Body of pancreas (tissue), 4 donors: ENCODE measurements at regions not wholly inside any gene's neighbourhood (a gene's known extent, or its start where the extent isn't known, plus 50 kb on each side); places are given as distances from the start of the nearest gene placed in this dataset.

Experiments used
- POLR2A ChIP-seq, 3 donors: fragments of 450-650 bp; IDR thresholded peaks; one replicate each; pipeline ENCODE4 v1.6.1; 2016; ENCODE audit warnings: antibody characterized with exemption in 3 of 3, mild to moderate bottlenecking in 2 of 3
- TF ChIP-seq, protein P1 (sequence below), 7 experiments: fragments of 450-650 bp in 4 of 7; fragments of 200-600 bp in 3 of 7; sonication (generic) in 3 of 7; IDR thresholded peaks; one replicate each; pipeline ENCODE4 v1.5.1; 2016 to 2019; ENCODE audit warnings: antibody characterized with exemption in 7 of 7

DNA sequence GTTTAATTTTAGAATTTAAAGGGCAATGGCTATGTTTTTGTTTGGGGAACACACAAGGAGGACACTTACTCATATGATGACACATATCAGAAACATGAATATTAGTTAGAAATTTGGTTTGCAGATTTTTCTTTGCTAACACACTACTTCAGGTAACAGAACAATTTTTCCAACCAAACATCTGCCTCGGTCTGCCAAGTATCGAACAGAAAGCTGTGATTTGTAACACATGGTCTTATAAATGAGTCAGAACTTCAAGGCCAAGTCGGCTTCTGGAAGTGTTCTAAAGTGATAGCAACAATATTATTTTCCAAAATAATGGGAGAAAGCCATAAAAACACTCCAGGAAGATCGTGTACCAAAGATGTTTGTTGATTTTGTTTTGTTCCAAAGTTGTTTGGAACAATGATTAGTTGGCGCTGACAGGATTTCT lies 75.9 kb upstream of the PMFBP1 start:
- TF ChIP-seq, protein P1, sequence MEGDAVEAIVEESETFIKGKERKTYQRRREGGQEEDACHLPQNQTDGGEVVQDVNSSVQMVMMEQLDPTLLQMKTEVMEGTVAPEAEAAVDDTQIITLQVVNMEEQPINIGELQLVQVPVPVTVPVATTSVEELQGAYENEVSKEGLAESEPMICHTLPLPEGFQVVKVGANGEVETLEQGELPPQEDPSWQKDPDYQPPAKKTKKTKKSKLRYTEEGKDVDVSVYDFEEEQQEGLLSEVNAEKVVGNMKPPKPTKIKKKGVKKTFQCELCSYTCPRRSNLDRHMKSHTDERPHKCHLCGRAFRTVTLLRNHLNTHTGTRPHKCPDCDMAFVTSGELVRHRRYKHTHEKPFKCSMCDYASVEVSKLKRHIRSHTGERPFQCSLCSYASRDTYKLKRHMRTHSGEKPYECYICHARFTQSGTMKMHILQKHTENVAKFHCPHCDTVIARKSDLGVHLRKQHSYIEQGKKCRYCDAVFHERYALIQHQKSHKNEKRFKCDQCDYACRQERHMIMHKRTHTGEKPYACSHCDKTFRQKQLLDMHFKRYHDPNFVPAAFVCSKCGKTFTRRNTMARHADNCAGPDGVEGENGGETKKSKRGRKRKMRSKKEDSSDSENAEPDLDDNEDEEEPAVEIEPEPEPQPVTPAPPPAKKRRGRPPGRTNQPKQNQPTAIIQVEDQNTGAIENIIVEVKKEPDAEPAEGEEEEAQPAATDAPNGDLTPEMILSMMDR (IDR thresholded peaks at IDR 0.05): no peak
- no peak for TF ChIP-seq POLR2A (IDR thresholded peaks at IDR 0.05)
